IMR-90 (cell line): ENCODE measurements at regions not wholly inside any gene's neighbourhood (a gene's known extent, or its start where the extent isn't known, plus 50 kb on each side); places are given as distances from the start of the nearest gene placed in this dataset.

ENCODE experiments used
- ATAC-seq: fragments of 200-7000 bp; cut with Tn5 transposase; 2 replicates; pipeline ENCODE4 v1.9.1; 2020; ENCODE audit warnings: low read depth, mild to moderate bottlenecking, moderate library complexity
- BruUV-seq: library from RNA; stranded (reverse); fragments of 400-500 nt; replicated peaks from 2 replicates; lab custom pipeline; 2021; lab: Mats Ljungman, UMichigan
- CTCF ChIA-PET: fragments of 300-600 bp; formaldehyde crosslinking; extraction: SDS; loops from one replicate; lab custom pipeline; 2021; ENCODE audit warnings: antibody characterized with exemption; lab: Yijun Ruan, JAX
- POLR2A ChIA-PET: fragments of 300-600 bp; sonication (Branson Sonifier 250); formaldehyde crosslinking; loops from one replicate; lab custom pipeline; 2022; ENCODE audit warnings: antibody characterized with exemption; ENCODE audit not compliant: unreplicated experiment; lab: Charles Lee
- DNase-seq: peaks from one replicate; pipeline ENCODE4 v3.0.0; 2013
- H2AFZ ChIP-seq: replicated peaks from 2 replicates; pipeline ENCODE3; 2013; ENCODE audit warnings: low read length, mild to moderate bottlenecking; ENCODE audit not compliant: poor library complexity
- H2AK5ac ChIP-seq: 2 replicates; pipeline ENCODE4 v1.6.1; 2013; ENCODE audit warnings: low read depth, low read length, inconsistent platforms
- H2AK9ac ChIP-seq: replicated peaks from 2 replicates; pipeline ENCODE3; 2013; ENCODE audit warnings: mild to moderate bottlenecking, low read depth, low read length, moderate library complexity; ENCODE audit not compliant: poor library complexity
- H2BK120ac ChIP-seq: 2 replicates; pipeline ENCODE4 v1.6.1; 2013; ENCODE audit warnings: low read depth, low read length, inconsistent platforms
- H2BK15ac ChIP-seq: 3 replicates; pipeline ENCODE4 v1.6.1; 2013; ENCODE audit warnings: low read depth, low read length, inconsistent platforms
- H2BK20ac ChIP-seq: 2 replicates; pipeline ENCODE4 v1.6.1; 2013; ENCODE audit warnings: low read depth, mild to moderate bottlenecking, inconsistent platforms, low read length, moderate library complexity
- H2BK5ac ChIP-seq: 2 replicates; pipeline ENCODE4 v1.6.1; 2013; ENCODE audit warnings: mild to moderate bottlenecking, low read depth, low read length, inconsistent platforms; ENCODE audit not compliant: poor library complexity, severe bottlenecking
- H3K14ac ChIP-seq: replicated peaks from 2 replicates; pipeline ENCODE4 v1.6.1; 2013; ENCODE audit warnings: low read depth, low read length, inconsistent platforms
- H3K18ac ChIP-seq: 2 replicates; pipeline ENCODE4 v1.6.1; 2013; ENCODE audit warnings: low read depth, low read length, control low read depth
- H3K23ac ChIP-seq: 2 replicates; pipeline ENCODE4 v1.6.1; 2013; ENCODE audit warnings: low read depth, low read length, inconsistent platforms
- H3K27ac ChIP-seq: 2 replicates; pipeline ENCODE4 v1.5.1; 2013; ENCODE audit warnings: mild to moderate bottlenecking, control low read depth, low read length; ENCODE audit not compliant: insufficient read depth
- H3K27me3 ChIP-seq: 2 replicates; pipeline ENCODE4 v1.6.1; 2013; ENCODE audit warnings: low read length; ENCODE audit not compliant: control insufficient read depth, insufficient read depth
- H3K36me3 ChIP-seq: 2 replicates; pipeline ENCODE4 v1.6.1; 2013; ENCODE audit warnings: low read length, mixed read lengths; ENCODE audit not compliant: control insufficient read depth, insufficient read depth
- H3K4ac ChIP-seq: 2 replicates; pipeline ENCODE4 v1.6.1; 2013; ENCODE audit warnings: low read depth, low read length, inconsistent platforms
- H3K4me1 ChIP-seq: 2 replicates; pipeline ENCODE4 v1.6.1; 2013; ENCODE audit warnings: low read length, mixed read lengths; ENCODE audit not compliant: control insufficient read depth, insufficient read depth
- H3K4me2 ChIP-seq: 2 replicates; pipeline ENCODE4 v1.6.1; 2013; ENCODE audit warnings: low read depth, mild to moderate bottlenecking, control low read depth, low read length, moderate library complexity
- H3K4me3 ChIP-seq: 2 replicates; pipeline ENCODE4 v1.5.1; 2013; ENCODE audit warnings: low read depth, mild to moderate bottlenecking, control low read depth, low read length, moderate library complexity; ENCODE audit not compliant: insufficient read depth
- H3K56ac ChIP-seq: 2 replicates; pipeline ENCODE4 v1.6.1; 2013; ENCODE audit warnings: low read length, inconsistent platforms; ENCODE audit not compliant: insufficient read depth; ENCODE audit errors: extremely low read depth
- H3K79me1 ChIP-seq, 2 experiments: 2 replicates each; pipeline ENCODE4 v1.6.1; 2013; ENCODE audit warnings: low read length in 2 of 2, inconsistent platforms in 1 of 2, low read depth in 1 of 2
- H3K9ac ChIP-seq: 2 replicates; pipeline ENCODE4 v1.6.1; 2013; ENCODE audit warnings: low read depth, low read length, control low read depth
- H3K9me1 ChIP-seq: 2 replicates; pipeline ENCODE4 v1.6.1; 2013; ENCODE audit warnings: low read length, inconsistent platforms; ENCODE audit not compliant: insufficient read depth
- H3K9me3 ChIP-seq: 2 replicates; pipeline ENCODE4 v1.6.1; 2013; ENCODE audit warnings: low read length; ENCODE audit not compliant: control insufficient read depth, insufficient read depth
- H4K20me1 ChIP-seq: 2 replicates; pipeline ENCODE4 v1.6.1; 2013; ENCODE audit warnings: low read length, inconsistent platforms; ENCODE audit not compliant: insufficient read depth
- H4K5ac ChIP-seq: 2 replicates; pipeline ENCODE4 v1.6.1; 2013; ENCODE audit warnings: mild to moderate bottlenecking, low read depth, low read length, control low read depth
- H4K8ac ChIP-seq, 2 experiments: 2 replicates each; pipeline ENCODE4 v1.6.1; 2013; ENCODE audit warnings: low read depth in 2 of 2, low read length in 2 of 2, control low read depth in 1 of 2, inconsistent platforms in 1 of 2
- H4K91ac ChIP-seq: 2 replicates; pipeline ENCODE4 v1.6.1; 2013; ENCODE audit warnings: low read depth, low read length, inconsistent platforms; ENCODE audit not compliant: insufficient read depth
- BHLHE40 ChIP-seq: fragments of 150-350 bp; IDR thresholded peaks from 2 replicates; pipeline ENCODE4 v1.6.1; 2016; ENCODE audit warnings: mild to moderate bottlenecking, low read depth, low read length
- CEBPB ChIP-seq: IDR thresholded peaks from 2 replicates; pipeline ENCODE4 v1.6.1; 2012; ENCODE audit warnings: low read depth, low read length, improper control_type of control experiment
- CHD1 ChIP-seq: IDR thresholded peaks from 2 replicates; pipeline ENCODE4 v1.6.1; 2012; ENCODE audit warnings: low read depth, low read length, improper control_type of control experiment
- CTCF ChIP-seq: conservative IDR thresholded peaks from 2 replicates; pipeline ENCODE4 v1.5.1; 2012; ENCODE audit warnings: mild to moderate bottlenecking, low read depth, low read length, improper control_type of control experiment
- ELK1 ChIP-seq: fragments of 150-350 bp; IDR thresholded peaks from 2 replicates; pipeline ENCODE4 v1.6.1; 2016; ENCODE audit warnings: low read depth, mild to moderate bottlenecking, low read length, moderate library complexity, borderline replicate concordance
- FOS ChIP-seq: fragments of 150-350 bp; IDR thresholded peaks from 2 replicates; pipeline ENCODE4 v1.6.1; 2016; ENCODE audit warnings: low read depth, low read length
- MAFK ChIP-seq: IDR thresholded peaks from 2 replicates; pipeline ENCODE4 v1.6.1; 2012; ENCODE audit warnings: low read depth, low read length, improper control_type of control experiment
- MAZ ChIP-seq: IDR thresholded peaks from 2 replicates; pipeline ENCODE4 v1.6.1; 2012; ENCODE audit warnings: low read depth, mild to moderate bottlenecking, low read length, improper control_type of control experiment, moderate library complexity, borderline replicate concordance
- MXI1 ChIP-seq: IDR thresholded peaks from 2 replicates; pipeline ENCODE4 v1.6.1; 2012; ENCODE audit warnings: low read depth, mild to moderate bottlenecking, low read length, moderate library complexity, borderline replicate concordance
- NFE2L2 ChIP-seq: fragments of 150-350 bp; IDR thresholded peaks from 2 replicates; pipeline ENCODE4 v1.6.1; 2016; ENCODE audit warnings: low read depth, mild to moderate bottlenecking, low read length
- POLR2A ChIP-seq: IDR thresholded peaks from 2 replicates; pipeline ENCODE4 v1.6.1; 2012; ENCODE audit warnings: mild to moderate bottlenecking, low read depth, low read length
- RAD21 ChIP-seq: IDR thresholded peaks from 2 replicates; pipeline ENCODE4 v1.6.1; 2012; ENCODE audit warnings: low read length, improper control_type of control experiment
- RCOR1 ChIP-seq: IDR thresholded peaks from 2 replicates; pipeline ENCODE4 v1.6.1; 2012; ENCODE audit warnings: mild to moderate bottlenecking, low read length, improper control_type of control experiment; ENCODE audit not compliant: insufficient replicate concordance
- RFX5 ChIP-seq: IDR thresholded peaks from 2 replicates; pipeline ENCODE4 v1.8.0; 2012; ENCODE audit warnings: low read depth, mild to moderate bottlenecking, low read length, moderate library complexity
- SMC3 ChIP-seq: fragments of 150-350 bp; IDR thresholded peaks from 2 replicates; pipeline ENCODE4 v1.6.1; 2016; ENCODE audit warnings: low read depth, mild to moderate bottlenecking, antibody characterized with exemption, low read length, moderate library complexity
- USF2 ChIP-seq: fragments of 150-350 bp; IDR thresholded peaks from 2 replicates; pipeline ENCODE4 v1.6.1; 2017; ENCODE audit warnings: mild to moderate bottlenecking, antibody characterized with exemption, low read length, low read depth
- WGBS, 2 experiments: methylation state at CpG; one replicate each; pipeline versions ENCODE4 v1.1.5 to v1.1.7; 2013; ENCODE audit warnings: missing lambda C conversion rate in 2 of 2; ENCODE audit not compliant: insufficient read length in 1 of 2; ENCODE audit errors: extremely low coverage in 2 of 2; 5-methylcytosine and 5-hydroxymethylcytosine counted together
- dilution Hi-C: fragments of 300-500 bp; cut with HindIII; formaldehyde crosslinking; loops from one replicate; pipeline ENCODE4 v1.14.3; 2018; ENCODE audit warnings: low sequenced_read_pairs; ENCODE audit not compliant: unreplicated experiment
- in situ Hi-C: fragments of 300-500 bp; cut with MboI; formaldehyde crosslinking; loops from 3 replicates; pipeline ENCODE4 v1.14.3; 2019; ENCODE audit warnings: low sequenced_read_pairs, inconsistent platforms, mixed read lengths
- intact Hi-C: fragments of 100-400 bp; cut with micrococcal nuclease; formaldehyde crosslinking; loops from 2 replicates; pipeline ENCODE4 v1.10.0; 2022

GRCh38 chr13:86900906-86901305, 770.3 kb upstream of the SLITRK5 start:
- H3K4me1 ChIP-seq: no peaks in the 10 kb centered on the region
- POLR2A ChIA-PET: no interaction called here
- dilution Hi-C loops: no loop called here

More at GRCh38 chr13:86900906-86901305, 770.3 kb upstream of the SLITRK5 start:
- Histone ChIP-seq H2AK5ac (no peak overlapping the region), H3K27me3 (no peaks in the 10 kb centered on the region), H3K4me3 (no peak overlapping the region), H3K4ac (no peak overlapping the region), H4K5ac (no peak overlapping the region), H2AK9ac (no peak overlapping the region), H2AFZ (no peak overlapping the region), H3K14ac (no peak overlapping the region), H2BK120ac (no peak overlapping the region), H4K20me1 (no peaks in the 10 kb centered on the region), H3K56ac (no peak overlapping the region), H3K9me3 (no peaks in the 10 kb centered on the region), H2BK20ac (no peak overlapping the region), H2BK15ac (no peak overlapping the region), H3K23ac (no peak overlapping the region), H2BK5ac (no peak overlapping the region), H4K8ac (no peak overlapping the region), H3K9me1 (no peaks in the 10 kb centered on the region), H3K9ac (no peak overlapping the region), H3K36me3 (no peaks in the 10 kb centered on the region), H3K18ac (no peak overlapping the region), H3K79me1 (no peaks in the 10 kb centered on the region), H4K91ac (no peak overlapping the region), H3K27ac (no peak overlapping the region), H3K4me2 (no peak overlapping the region)
- WGBS, 2 experiments: no CpG with 5 or more reads among the region's 1 CpG
- no TSS peak for BruUV-seq
- in situ Hi-C loops: no loop called here
- no peak for TF ChIP-seq CEBPB
- no peak for TF ChIP-seq RAD21
- TF ChIP-seq MXI1: no peak
- TF ChIP-seq MAZ: no peak
- no peak for TF ChIP-seq RCOR1
- TF ChIP-seq USF2: no peak
- TF ChIP-seq RFX5: no peak
- TF ChIP-seq ELK1: no peak
- TF ChIP-seq BHLHE40: no peak
- no peak for TF ChIP-seq SMC3
- no peak for TF ChIP-seq CTCF
- no peak for TF ChIP-seq POLR2A
- TF ChIP-seq MAFK: no peak
- TF ChIP-seq FOS: no peak
- no peak for TF ChIP-seq CHD1
- TF ChIP-seq NFE2L2: no peak
- DNase-seq (no peak), ATAC-seq (no peak)
- CTCF ChIA-PET: no interaction called here
- intact Hi-C loops: no loop called here
